ENCODE measurements at regions not wholly inside any gene's neighbourhood (a gene's known extent, or its start where the extent isn't known, plus 50 kb on each side); places are given as distances from the start of the nearest gene placed in this dataset.

DNA sequence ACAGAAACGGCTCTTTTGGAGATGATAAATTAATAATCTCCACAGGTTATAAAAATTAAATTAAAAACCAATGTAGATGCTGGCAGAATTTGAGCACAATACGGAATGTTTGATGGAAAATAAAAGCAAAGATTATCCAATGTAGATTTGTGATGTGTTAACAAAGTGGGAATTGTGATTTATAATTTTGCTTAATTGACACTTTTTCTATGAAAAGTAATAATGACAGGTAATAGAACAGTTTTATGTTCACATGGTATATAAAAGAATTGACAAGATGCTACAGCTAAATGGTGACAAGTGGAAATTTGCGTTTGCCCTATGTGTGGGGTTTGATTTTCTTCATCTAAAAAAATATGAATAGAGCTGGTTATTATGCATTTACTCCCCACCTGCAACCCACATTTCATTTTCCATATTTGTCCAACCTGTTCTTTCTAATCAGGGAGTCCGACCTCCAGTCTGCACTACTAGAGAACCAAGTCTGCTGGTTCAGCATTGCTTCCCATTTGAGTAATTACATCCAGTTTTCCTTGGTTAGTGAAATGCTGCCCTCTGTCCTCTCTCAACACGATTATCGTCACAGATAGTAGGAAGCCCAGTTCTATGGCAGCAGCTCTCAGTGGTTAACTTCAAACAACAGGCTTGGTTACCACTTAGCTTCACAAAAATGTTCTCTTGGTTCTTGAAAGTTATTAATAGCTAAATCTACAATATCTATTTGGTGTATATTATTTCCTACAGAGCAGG lies 61.4 kb upstream of the SLITRK1 start:
- ATAC-seq, result no peak

DNA sequence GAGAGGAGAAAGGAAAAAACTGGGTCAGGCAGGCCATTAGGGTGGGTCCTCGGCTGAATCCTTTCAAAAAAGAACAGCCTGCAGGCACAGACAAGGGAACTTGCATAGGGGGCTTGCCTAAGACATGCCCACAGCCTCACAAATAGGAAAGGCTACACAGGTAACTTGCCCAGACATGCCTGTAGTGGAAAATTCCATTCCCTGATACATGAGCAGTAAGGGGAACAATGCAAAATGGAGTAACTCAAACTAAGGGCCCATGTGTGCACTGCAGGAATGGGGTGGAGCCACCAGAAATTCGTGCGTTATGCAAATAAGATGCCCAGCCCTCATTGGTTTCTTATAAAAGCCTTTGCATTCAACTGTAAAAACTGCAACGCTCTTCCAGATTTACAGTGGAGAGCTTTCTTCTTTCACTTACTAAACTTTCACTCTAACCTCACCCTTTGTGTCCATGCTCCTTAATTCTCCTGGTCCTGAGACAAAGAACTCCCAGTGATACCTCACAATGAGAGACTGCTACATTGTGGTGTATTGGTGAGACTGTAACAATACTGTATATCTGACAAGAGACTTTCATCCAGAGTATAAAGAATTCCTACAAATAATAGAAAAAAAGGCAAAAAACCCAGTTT lies 59.5 kb upstream of the SLITRK1 start:
- no peaks in the 10 kb centered on the region for H3K27me3 Mint-ChIP-seq
- DNase-seq, result no peak
- no peak for ATAC-seq
- no peaks in the 10 kb centered on the region for H3K36me3 Mint-ChIP-seq (ENCODE audit: low read depth)
- no peaks in the 10 kb centered on the region for H3K9me3 Mint-ChIP-seq
- H3K4me1 Mint-ChIP-seq, result no peaks in the 10 kb centered on the region
- no peak overlapping the region for H3K27ac Mint-ChIP-seq
- H3K4me3 Mint-ChIP-seq, result no peak overlapping the region

More for the DNA sequence above, 61.4 kb upstream of the SLITRK1 start:
- no peak overlapping the region for H3K27ac Mint-ChIP-seq
- no peaks in the 10 kb centered on the region for H3K36me3 Mint-ChIP-seq (ENCODE audit: low read depth)
- no peak overlapping the region for H3K4me3 Mint-ChIP-seq
- DNase-seq, result no peak
- H3K4me1 Mint-ChIP-seq, result no peaks in the 10 kb centered on the region
- H3K27me3 Mint-ChIP-seq, result no peaks in the 10 kb centered on the region
- H3K9me3 Mint-ChIP-seq, result no peaks in the 10 kb centered on the region

DNA sequence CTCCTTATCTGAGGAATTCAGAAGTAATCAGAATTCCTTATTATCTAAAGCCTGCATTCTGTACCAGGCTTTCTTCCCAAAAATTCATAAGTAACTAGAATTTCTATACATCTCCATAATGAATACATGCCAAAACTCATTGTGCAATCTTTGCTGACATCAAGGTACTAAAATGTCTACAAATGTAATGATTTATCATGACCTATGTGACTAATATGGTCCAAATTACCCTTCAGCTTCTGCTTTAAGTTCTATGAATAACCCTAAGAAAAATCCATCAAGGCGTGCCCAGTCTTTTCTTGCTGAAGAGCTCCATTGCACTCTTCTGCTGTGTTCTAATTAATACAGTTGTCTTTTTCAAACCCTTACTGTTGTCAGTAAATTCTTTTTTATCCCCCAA lies 58.5 kb upstream of the SLITRK1 start:
- Mint-ChIP-seq H3K4me1 (no peaks in the 10 kb centered on the region), H3K27ac (no peak overlapping the region), H3K4me3 (no peak overlapping the region), H3K9me3 (no peaks in the 10 kb centered on the region), H3K27me3 (no peaks in the 10 kb centered on the region), H3K36me3 (ENCODE audit: low read depth) (no peaks in the 10 kb centered on the region)
- DNase-seq (no peak), ATAC-seq (no peak)

DNA sequence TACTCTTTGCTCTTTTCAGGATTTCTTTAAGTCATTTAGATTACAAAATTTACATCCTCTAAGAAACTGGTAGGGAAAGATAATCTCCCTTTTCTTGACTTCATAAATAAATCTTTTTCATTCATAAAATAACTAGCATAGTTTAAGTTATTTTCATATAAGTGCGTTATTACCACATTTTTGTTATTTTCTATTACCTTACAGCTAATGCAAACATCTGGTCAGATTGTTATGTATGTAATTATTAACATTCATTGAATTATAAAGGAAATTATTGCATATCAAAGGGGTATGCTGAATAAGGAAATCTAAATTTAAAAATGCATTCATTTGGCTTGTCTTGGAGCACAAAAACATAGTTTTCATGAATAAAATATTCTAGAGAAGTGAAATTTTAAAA lies 55.3 kb upstream of the SLITRK1 start:
- H3K4me1 Mint-ChIP-seq, result no peaks in the 10 kb centered on the region
- ATAC-seq (no peak), DNase-seq (no peak)
- H3K36me3 Mint-ChIP-seq (ENCODE audit: low read depth), result no peaks in the 10 kb centered on the region
- no peaks in the 10 kb centered on the region for H3K9me3 Mint-ChIP-seq
- no peak overlapping the region for H3K27ac Mint-ChIP-seq
- H3K27me3 Mint-ChIP-seq, result no peaks in the 10 kb centered on the region
- H3K4me3 Mint-ChIP-seq, result no peak overlapping the region

DNA sequence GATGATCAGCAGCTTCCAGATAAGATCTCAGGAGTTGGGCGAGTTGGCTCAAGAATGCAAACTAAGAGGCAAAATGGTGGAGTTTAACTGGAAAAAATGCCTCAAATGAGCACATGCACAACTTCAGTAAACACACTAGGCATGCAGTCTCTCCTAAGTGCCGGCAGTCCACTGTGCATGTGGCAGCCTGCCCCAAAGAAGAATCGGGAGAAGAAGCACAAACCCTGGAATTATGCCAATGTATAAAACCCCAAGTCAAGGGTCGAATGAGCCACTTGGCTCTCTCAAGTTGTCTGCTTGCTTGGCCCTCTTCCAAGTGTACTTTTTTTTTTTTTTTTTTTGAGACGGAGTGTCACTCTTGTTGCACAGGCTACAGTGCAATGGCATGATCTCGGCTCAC lies 53.3 kb upstream of the SLITRK1 start:
- ATAC-seq, result no peak
- H3K27me3 Mint-ChIP-seq, result no peaks in the 10 kb centered on the region
- no peaks in the 10 kb centered on the region for H3K9me3 Mint-ChIP-seq
- no peak overlapping the region for H3K27ac Mint-ChIP-seq
- no peaks in the 10 kb centered on the region for H3K4me1 Mint-ChIP-seq
- H3K4me3 Mint-ChIP-seq, result no peak overlapping the region
- DNase-seq, result no peak
- no peaks in the 10 kb centered on the region for H3K36me3 Mint-ChIP-seq (ENCODE audit: low read depth)
